MM.1S (cell line): ENCODE measurements at regions not wholly inside any gene's neighbourhood (a gene's known extent, or its start where the extent isn't known, plus 50 kb on each side); places are given as distances from the start of the nearest gene placed in this dataset.

Experiments used
- DNase-seq: peaks from one replicate; pipeline ENCODE4 v3.0.0-alpha.2; 2015
- H2AFZ ChIP-seq: fragments of 300-600 bp; sonication (generic); 2 replicates; pipeline ENCODE4 v1.6.0; 2016; ENCODE audit warnings: antibody characterized with exemption, low read length
- H3F3A ChIP-seq: fragments of 300-600 bp; sonication (generic); 2 replicates; pipeline ENCODE4 v1.6.1; 2016; ENCODE audit warnings: mild to moderate bottlenecking, antibody characterized with exemption, low read length, moderate library complexity, mixed read lengths; ENCODE audit not compliant: insufficient read depth
- H3K27ac ChIP-seq: fragments of 300-600 bp; sonication (generic); 2 replicates; pipeline ENCODE4 v1.5.1; 2016; ENCODE audit warnings: mild to moderate bottlenecking, low read length
- H3K27me3 ChIP-seq: fragments of 300-600 bp; sonication (generic); replicated peaks from 2 replicates; pipeline ENCODE4 v1.6.0; 2016; ENCODE audit warnings: low read length; ENCODE audit not compliant: insufficient read depth
- H3K36me3 ChIP-seq: fragments of 300-600 bp; sonication (generic); replicated peaks from 2 replicates; pipeline ENCODE4 v1.6.1; 2016; ENCODE audit warnings: mild to moderate bottlenecking, low read length, mixed read lengths; ENCODE audit not compliant: insufficient read depth
- H3K4me1 ChIP-seq: fragments of 300-600 bp; sonication (generic); 2 replicates; pipeline ENCODE4 v1.6.1; 2016; ENCODE audit warnings: low read length, mixed read lengths
- H3K4me2 ChIP-seq: fragments of 300-600 bp; sonication (generic); 2 replicates; pipeline ENCODE4 v1.6.0; 2016; ENCODE audit warnings: low read depth, low read length
- H3K4me3 ChIP-seq: fragments of 300-600 bp; sonication (generic); 2 replicates; pipeline ENCODE4 v1.5.1; 2016; ENCODE audit warnings: low read length, mixed read lengths
- H3K79me2 ChIP-seq: fragments of 300-600 bp; sonication (generic); 2 replicates; pipeline ENCODE4 v1.6.1; 2016; ENCODE audit warnings: mixed run types, low read length, mixed read lengths
- H3K9ac ChIP-seq: fragments of 300-600 bp; sonication (generic); 2 replicates; pipeline ENCODE4 v1.6.1; 2016; ENCODE audit warnings: low read length, mixed read lengths
- H3K9me2 ChIP-seq: fragments of 300-600 bp; sonication (generic); replicated peaks from 2 replicates; pipeline ENCODE4 v1.6.1; 2016; ENCODE audit warnings: mild to moderate bottlenecking, low read length, mixed read lengths; ENCODE audit not compliant: insufficient read depth
- H3K9me3 ChIP-seq: fragments of 300-600 bp; sonication (generic); replicated peaks from 2 replicates; pipeline ENCODE4 v1.6.1; 2016; ENCODE audit warnings: mild to moderate bottlenecking, low read length, mixed read lengths; ENCODE audit not compliant: insufficient read depth
- H4K20me1 ChIP-seq: fragments of 300-600 bp; sonication (generic); 2 replicates; pipeline ENCODE4 v1.6.1; 2016; ENCODE audit warnings: mild to moderate bottlenecking, low read length, moderate library complexity, mixed read lengths; ENCODE audit not compliant: insufficient read depth
- CTCF ChIP-seq: fragments of 300-600 bp; sonication (generic); IDR thresholded peaks from 2 replicates; pipeline ENCODE4 v1.5.1; 2016; ENCODE audit warnings: antibody characterized with exemption, low read length, mixed read lengths
- EZH2 ChIP-seq: fragments of 300-600 bp; sonication (generic); optimal IDR thresholded peaks from 2 replicates; pipeline ENCODE3; 2017; ENCODE audit warnings: low read depth, mild to moderate bottlenecking, antibody characterized with exemption, low read length, mixed read lengths
- EZH2phosphoT487 ChIP-seq: fragments of 300-600 bp; sonication (generic); IDR thresholded peaks from 2 replicates; pipeline ENCODE4 v1.6.1; 2018; ENCODE audit warnings: antibody characterized with exemption, low read length

GRCh38 chr14:23831596-23831995, 122.0 kb upstream of the DHRS4 start:
- Histone ChIP-seq H3K36me3 (no peaks in the 10 kb centered on the region), H4K20me1 (no peaks in the 10 kb centered on the region), H2AFZ (no peak overlapping the region), H3K9me3 (no peaks in the 10 kb centered on the region), H3K4me1 (no peaks in the 10 kb centered on the region), H3K4me3 (no peak overlapping the region), H3K79me2 (no peaks in the 10 kb centered on the region), H3K9me2 (no peaks in the 10 kb centered on the region), H3K9ac (no peak overlapping the region), H3K27me3 (no peaks in the 10 kb centered on the region), H3K27ac (no peak overlapping the region), H3F3A (no peaks in the 10 kb centered on the region), H3K4me2 (no peak overlapping the region)
- no peak for DNase-seq
- TF ChIP-seq EZH2, result no peak
- TF ChIP-seq CTCF, result no peak

GRCh38 chr14:23861666-23862065, 91.9 kb upstream of the DHRS4 start:
- Histone ChIP-seq H2AFZ (no peak overlapping the region), H3K9me2 (no peaks in the 10 kb centered on the region), H3K4me1 (no peaks in the 10 kb centered on the region), H3K4me2 (no peak overlapping the region), H3K79me2 (no peaks in the 10 kb centered on the region), H3F3A (no peaks in the 10 kb centered on the region), H3K27ac (no peak overlapping the region), H3K27me3 (no peaks in the 10 kb centered on the region), H3K9me3 (no peaks in the 10 kb centered on the region), H3K36me3 (no peaks in the 10 kb centered on the region), H3K4me3 (no peak overlapping the region), H4K20me1 (no peaks in the 10 kb centered on the region), H3K9ac (no peak overlapping the region)
- no peak for DNase-seq
- no peak for TF ChIP-seq CTCF

GRCh38 chr14:23862513-23862912, 91.1 kb upstream of the DHRS4 start:
- H3K4me1 ChIP-seq, result no peaks in the 10 kb centered on the region
- H3K27ac ChIP-seq, result no peak overlapping the region
- H3K4me3 ChIP-seq, result no peak overlapping the region
- DNase-seq, result no peak
- no peaks in the 10 kb centered on the region for H3K27me3 ChIP-seq
- H3K4me2 ChIP-seq, result no peak overlapping the region
- H3K9me3 ChIP-seq, result no peaks in the 10 kb centered on the region
- no peaks in the 10 kb centered on the region for H3K79me2 ChIP-seq
- no peaks in the 10 kb centered on the region for H3F3A ChIP-seq
- no peaks in the 10 kb centered on the region for H3K9me2 ChIP-seq
- H2AFZ ChIP-seq, result no peak overlapping the region
- H3K9ac ChIP-seq, result no peak overlapping the region
- TF ChIP-seq EZH2 (no peak), EZH2phosphoT487 (no peak), CTCF (no peak)
- H4K20me1 ChIP-seq, result no peaks in the 10 kb centered on the region
- H3K36me3 ChIP-seq, result no peaks in the 10 kb centered on the region

- H3K4me3 ChIP-seq, result no peak overlapping the region
- no peak for TF ChIP-seq CTCF
- TF ChIP-seq EZH2, result no peak
- no peak for TF ChIP-seq EZH2phosphoT487
- H3K27me3 ChIP-seq, result no peaks in the 10 kb centered on the region
- no peaks in the 10 kb centered on the region for H3F3A ChIP-seq
- DNase-seq, result no peak
- H3K4me2 ChIP-seq, result no peak overlapping the region
- H4K20me1 ChIP-seq, result no peaks in the 10 kb centered on the region
- H3K27ac ChIP-seq, result no peak overlapping the region
- no peak overlapping the region for H3K9ac ChIP-seq
- H3K36me3 ChIP-seq, result no peaks in the 10 kb centered on the region
- H3K9me3 ChIP-seq, result no peaks in the 10 kb centered on the region
- no peaks in the 10 kb centered on the region for H3K79me2 ChIP-seq
- no peaks in the 10 kb centered on the region for H3K9me2 ChIP-seq
- H2AFZ ChIP-seq, result no peak overlapping the region
- H3K4me1 ChIP-seq, result no peaks in the 10 kb centered on the region
Measured at GRCh38 chr14:23863836-23864235, 89.7 kb upstream of the DHRS4 start.
